MCF 10A (cell line): ENCODE measurements at regions not wholly inside any gene's neighbourhood (a gene's known extent, or its start where the extent isn't known, plus 50 kb on each side); places are given as distances from the start of the nearest gene placed in this dataset.
A peak's percentile ranks its signal among the peaks of the same experiment; 100 is the strongest.
"Not testable (repeated sequence)": the region's sequence is repeated elsewhere in the genome, so short reads cannot be mapped to it uniquely, and the experiment has no call there.

ENCODE experiments used
- BruUV-seq: library from RNA; stranded (reverse); fragments of 400-500 nt; replicated peaks from 2 replicates; lab custom pipeline; 2021; lab: Mats Ljungman, UMichigan
- CTCF ChIA-PET: fragments of 300-600 bp; sonication (Branson Sonifier 250); formaldehyde crosslinking; extraction: SDS; loops from one replicate; lab custom pipeline; 2021; ENCODE audit warnings: antibody characterized with exemption, inconsistent platforms; lab: Yijun Ruan, JAX
- POLR2A ChIA-PET: fragments of 300-600, 350-650 bp; sonication (Branson Sonifier 250); formaldehyde crosslinking; extraction: SDS; loops from one replicate; lab custom pipeline; 2020; ENCODE audit warnings: antibody characterized with exemption, inconsistent platforms; lab: Yijun Ruan, JAX
- DNase-seq: peaks from one replicate; pipeline ENCODE4 v3.0.0-alpha.2; 2018; ENCODE audit not compliant: unreplicated experiment
- H3K27ac Mint-ChIP-seq: one replicate; pipeline ENCODE4 v1.8.0; 2022; ENCODE audit warnings: mild to moderate bottlenecking, low read depth, mixed read lengths; ENCODE audit not compliant: unreplicated experiment
- H3K27me3 Mint-ChIP-seq: one replicate; pipeline ENCODE4 v1.8.0; 2022; ENCODE audit warnings: mixed read lengths; ENCODE audit not compliant: insufficient read depth, unreplicated experiment
- H3K36me3 Mint-ChIP-seq: one replicate; pipeline ENCODE4 v1.8.0; 2022; ENCODE audit warnings: mild to moderate bottlenecking, moderate library complexity, mixed read lengths; ENCODE audit not compliant: insufficient read depth, unreplicated experiment
- H3K4me1 Mint-ChIP-seq: one replicate; pipeline ENCODE4 v1.8.0; 2022; ENCODE audit warnings: mixed read lengths; ENCODE audit not compliant: insufficient read depth, unreplicated experiment
- H3K4me3 Mint-ChIP-seq: one replicate; pipeline ENCODE4 v1.8.0; 2022; ENCODE audit warnings: mild to moderate bottlenecking, moderate library complexity, mixed read lengths; ENCODE audit not compliant: unreplicated experiment
- H3K9me3 Mint-ChIP-seq: one replicate; pipeline ENCODE4 v1.8.0; 2022; ENCODE audit warnings: mixed read lengths; ENCODE audit not compliant: unreplicated experiment
- CTCF ChIP-seq: fragments of 200-600 bp; IDR thresholded peaks from one replicate; pipeline ENCODE4 v1.8.0; 2022; ENCODE audit warnings: antibody characterized with exemption, mild to moderate bottlenecking; ENCODE audit not compliant: unreplicated experiment
- intact Hi-C: fragments of 100-400 bp; cut with micrococcal nuclease; formaldehyde crosslinking; loops from 2 replicates; pipeline ENCODE4 v1.14.1; 2022

- no peak overlapping the region for H3K4me3 Mint-ChIP-seq
- TF ChIP-seq CTCF, result no peak
- POLR2A ChIA-PET, result interaction anchor here (0.7 kb wide), 1 partner anchor 908 kb away, joined by 3 read pairs; no protein-coding TSS in a partner anchor
- H3K27ac Mint-ChIP-seq, result no peak overlapping the region
- DNase-seq, result no peak
- intact Hi-C loops, result no loop called here
- CTCF ChIA-PET, result interaction anchor here (0.7 to 0.8 kb wide), 2 partner anchors 79 to 503 kb away, joined by 4 read pairs; no protein-coding TSS in a partner anchor
- H3K27me3 Mint-ChIP-seq, result no peaks in the 10 kb centered on the region
- no peaks in the 10 kb centered on the region for H3K36me3 Mint-ChIP-seq
- H3K9me3 Mint-ChIP-seq, result peaks cover 14% of the 10 kb centered on the region
- BruUV-seq, result no TSS peak
- H3K4me1 Mint-ChIP-seq, result no peaks in the 10 kb centered on the region
These were observed 314.7 kb upstream of the NOX3 start for GRCh38 chr6:155770313-155770712.

- no peaks in the 10 kb centered on the region for H3K27me3 Mint-ChIP-seq
- ChIA-PET CTCF (no interaction called here), POLR2A (no interaction called here)
- no peaks in the 10 kb centered on the region for H3K36me3 Mint-ChIP-seq
- no peak overlapping the region for H3K4me3 Mint-ChIP-seq
- peaks cover 9% of the 10 kb centered on the region for H3K9me3 Mint-ChIP-seq
- H3K4me1 Mint-ChIP-seq, result no peaks in the 10 kb centered on the region
- peak; percentile 11 for DNase-seq
- no TSS peak for BruUV-seq
- H3K27ac Mint-ChIP-seq, result no peak overlapping the region
- intact Hi-C loops, result no loop called here
- no peak for TF ChIP-seq CTCF
These were observed 309.9 kb upstream of the NOX3 start for GRCh38 chr6:155765275-155766194.

GRCh38 chr6:155762649-155763048, 307.0 kb upstream of the NOX3 start:
- no peaks in the 10 kb centered on the region for H3K4me1 Mint-ChIP-seq
- no peak overlapping the region for H3K4me3 Mint-ChIP-seq
- no peaks in the 10 kb centered on the region for H3K9me3 Mint-ChIP-seq
- no peaks in the 10 kb centered on the region for H3K27me3 Mint-ChIP-seq
- no peak for DNase-seq
- intact Hi-C loops, result no loop called here
- no peak overlapping the region for H3K27ac Mint-ChIP-seq
- no peaks in the 10 kb centered on the region for H3K36me3 Mint-ChIP-seq
- BruUV-seq, result no TSS peak
- POLR2A ChIA-PET, result interaction anchor here (0.7 kb wide), 1 partner anchor 13 kb away, joined by 5 read pairs; no protein-coding TSS in a partner anchor
- CTCF ChIA-PET, result interaction anchor here (0.6 kb wide), 1 partner anchor 643 kb away, joined by 5 read pairs; no protein-coding TSS in a partner anchor
- no peak for TF ChIP-seq CTCF

GRCh38 chr6:155755452-155755851, 299.8 kb upstream of the NOX3 start:
- no peak overlapping the region for H3K4me3 Mint-ChIP-seq
- BruUV-seq, result no TSS peak
- no peaks in the 10 kb centered on the region for H3K36me3 Mint-ChIP-seq
- ChIA-PET CTCF (interaction anchor here (1.1 kb wide), 1 partner anchor 11 kb away, joined by 4 read pairs; no protein-coding TSS in a partner anchor), POLR2A (no interaction called here)
- H3K27me3 Mint-ChIP-seq, result no peaks in the 10 kb centered on the region
- H3K9me3 Mint-ChIP-seq, result peaks cover 17% of the 10 kb centered on the region
- no peak overlapping the region for H3K27ac Mint-ChIP-seq
- no peak for DNase-seq
- no peaks in the 10 kb centered on the region for H3K4me1 Mint-ChIP-seq
- no peak for TF ChIP-seq CTCF
- intact Hi-C loops, result no loop called here

DNA sequence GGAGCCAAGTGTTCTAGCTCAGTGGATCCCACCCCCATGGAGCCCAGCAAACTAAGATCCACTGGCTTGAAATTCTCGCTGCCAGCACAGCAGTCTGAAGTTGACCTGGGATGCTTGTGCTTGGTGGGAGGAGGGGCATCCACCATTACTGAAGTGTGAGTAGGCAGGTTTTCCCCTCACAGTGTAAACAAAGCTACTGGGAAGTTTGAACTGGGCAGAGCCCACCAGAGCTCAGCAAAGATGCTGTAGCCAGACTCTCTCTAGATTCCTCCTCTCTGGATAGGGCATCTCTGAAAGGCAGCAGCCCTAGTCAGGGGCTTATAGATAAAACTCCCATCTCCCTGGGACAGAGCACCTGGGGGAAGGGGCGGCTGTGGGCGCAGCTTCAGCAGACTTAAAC, 293.1 kb upstream of the NOX3 start:
- POLR2A ChIA-PET, BruUV-seq, intact Hi-C loops, CTCF ChIA-PET, H3K4me3 Mint-ChIP-seq, DNase-seq, H3K4me1 Mint-ChIP-seq, H3K27ac Mint-ChIP-seq, H3K36me3 Mint-ChIP-seq, H3K27me3 Mint-ChIP-seq: not testable (repeated sequence)
- H3K9me3 Mint-ChIP-seq, result peaks cover 17% of the 10 kb centered on the region
